ENCODE measurements at regions not wholly inside any gene's neighbourhood (a gene's known extent, or its start where the extent isn't known, plus 50 kb on each side); places are given as distances from the start of the nearest gene placed in this dataset.

DNA sequence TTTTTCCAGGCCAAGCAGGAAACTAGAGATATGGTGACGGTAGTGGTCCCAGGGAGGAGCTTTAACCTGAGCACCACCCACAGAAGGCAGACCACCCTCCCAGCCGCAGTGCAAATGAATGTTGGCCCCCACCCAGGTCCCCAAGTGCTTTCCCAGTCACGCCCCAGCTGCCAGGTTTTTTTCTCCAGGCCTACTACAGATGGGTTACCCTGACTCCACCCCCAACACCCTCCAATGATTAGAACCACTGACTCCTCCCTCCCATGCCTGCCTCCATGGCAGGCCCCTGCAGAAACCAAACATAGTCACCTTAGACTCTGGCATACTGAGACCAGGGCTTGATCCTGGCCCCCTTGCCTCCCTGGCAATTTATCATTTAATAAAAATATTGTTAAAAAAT, 58.7 kb upstream of the CHST1 start:
- H3K4me3 ChIP-seq (ENCODE audit: low read depth, low read length) = no peak overlapping the region
- TF ChIP-seq, protein P1, sequence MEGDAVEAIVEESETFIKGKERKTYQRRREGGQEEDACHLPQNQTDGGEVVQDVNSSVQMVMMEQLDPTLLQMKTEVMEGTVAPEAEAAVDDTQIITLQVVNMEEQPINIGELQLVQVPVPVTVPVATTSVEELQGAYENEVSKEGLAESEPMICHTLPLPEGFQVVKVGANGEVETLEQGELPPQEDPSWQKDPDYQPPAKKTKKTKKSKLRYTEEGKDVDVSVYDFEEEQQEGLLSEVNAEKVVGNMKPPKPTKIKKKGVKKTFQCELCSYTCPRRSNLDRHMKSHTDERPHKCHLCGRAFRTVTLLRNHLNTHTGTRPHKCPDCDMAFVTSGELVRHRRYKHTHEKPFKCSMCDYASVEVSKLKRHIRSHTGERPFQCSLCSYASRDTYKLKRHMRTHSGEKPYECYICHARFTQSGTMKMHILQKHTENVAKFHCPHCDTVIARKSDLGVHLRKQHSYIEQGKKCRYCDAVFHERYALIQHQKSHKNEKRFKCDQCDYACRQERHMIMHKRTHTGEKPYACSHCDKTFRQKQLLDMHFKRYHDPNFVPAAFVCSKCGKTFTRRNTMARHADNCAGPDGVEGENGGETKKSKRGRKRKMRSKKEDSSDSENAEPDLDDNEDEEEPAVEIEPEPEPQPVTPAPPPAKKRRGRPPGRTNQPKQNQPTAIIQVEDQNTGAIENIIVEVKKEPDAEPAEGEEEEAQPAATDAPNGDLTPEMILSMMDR (conservative IDR thresholded peaks at IDR 0.05; ENCODE audit: low read depth, low read length) = no peak
- DNase-seq (ENCODE audit: low read depth) = no peak

DNA sequence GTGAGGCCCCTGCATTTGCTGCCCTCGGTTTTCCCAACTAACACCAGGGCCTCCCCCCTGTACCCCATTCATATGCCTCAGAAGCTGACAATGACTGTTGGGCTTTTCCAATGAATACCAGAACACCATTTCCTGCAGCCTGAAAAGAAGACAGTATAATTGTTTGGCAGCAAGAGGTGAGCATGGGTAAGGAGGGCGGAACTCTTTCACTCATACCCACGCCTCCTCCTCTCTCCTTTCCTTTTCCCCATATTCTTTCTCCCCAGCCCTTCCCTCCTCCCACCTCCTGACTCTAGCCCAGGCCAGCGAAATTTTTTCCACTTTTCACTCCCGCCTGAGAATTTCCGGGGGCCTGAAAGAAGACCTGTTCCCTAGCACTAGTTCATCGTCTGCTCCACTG, 58.0 kb upstream of the CHST1 start:
- no peak for DNase-seq (ENCODE audit: low read depth)
- TF ChIP-seq, protein P1 (conservative IDR thresholded peaks at IDR 0.05; ENCODE audit: low read depth, low read length) = no peak
- H3K4me3 ChIP-seq (ENCODE audit: low read depth, low read length) = no peak overlapping the region

DNA sequence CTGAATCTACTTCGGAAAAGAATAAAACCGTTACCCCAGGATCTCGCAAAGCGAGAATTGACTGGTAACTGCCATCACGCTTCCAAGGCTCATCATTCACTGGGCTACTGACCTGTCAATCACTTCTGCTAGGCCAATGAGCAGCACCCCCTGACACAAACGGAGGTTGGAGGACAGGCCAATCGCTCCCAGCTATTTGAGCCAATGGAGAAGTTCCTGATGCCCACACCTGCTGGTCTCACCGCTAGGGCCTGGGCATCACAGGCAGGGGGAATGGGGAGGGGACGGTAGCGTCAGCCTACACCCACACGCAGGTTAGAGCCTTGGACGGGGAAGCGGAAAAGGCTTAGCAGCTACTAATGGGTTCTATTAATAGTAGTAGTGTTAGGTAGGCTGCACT, 56.7 kb upstream of the CHST1 start:
- H3K4me3 ChIP-seq (ENCODE audit: low read depth, low read length) = no peak overlapping the region
- TF ChIP-seq, protein P1 (conservative IDR thresholded peaks at IDR 0.05; ENCODE audit: low read depth, low read length) = no peak
- DNase-seq (ENCODE audit: low read depth) = no peak

DNA sequence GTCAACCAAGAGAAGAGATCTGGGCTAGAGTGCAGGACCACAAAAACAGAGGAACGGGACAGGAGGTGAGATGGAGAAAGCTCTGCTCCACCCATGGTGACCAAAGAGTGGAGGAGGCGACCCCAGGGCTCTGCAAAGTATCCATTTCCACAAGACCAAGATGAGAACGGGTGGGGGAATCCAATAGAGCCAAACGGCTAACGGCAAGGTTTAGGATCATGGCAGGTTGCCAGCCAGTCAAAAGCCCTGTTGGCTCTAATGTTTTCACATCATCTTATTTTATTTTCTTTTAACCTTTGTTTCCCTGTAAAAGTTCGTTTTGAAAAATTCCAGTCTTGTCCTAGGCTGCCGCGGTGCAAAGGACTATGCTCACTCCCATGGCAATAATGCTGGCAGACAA, 52.1 kb upstream of the CHST1 start:
- no peak overlapping the region for H3K4me3 ChIP-seq (ENCODE audit: low read depth, low read length)
- no peak for DNase-seq (ENCODE audit: low read depth)
- TF ChIP-seq, protein P1 (conservative IDR thresholded peaks at IDR 0.05; ENCODE audit: low read depth, low read length) = no peak

DNA sequence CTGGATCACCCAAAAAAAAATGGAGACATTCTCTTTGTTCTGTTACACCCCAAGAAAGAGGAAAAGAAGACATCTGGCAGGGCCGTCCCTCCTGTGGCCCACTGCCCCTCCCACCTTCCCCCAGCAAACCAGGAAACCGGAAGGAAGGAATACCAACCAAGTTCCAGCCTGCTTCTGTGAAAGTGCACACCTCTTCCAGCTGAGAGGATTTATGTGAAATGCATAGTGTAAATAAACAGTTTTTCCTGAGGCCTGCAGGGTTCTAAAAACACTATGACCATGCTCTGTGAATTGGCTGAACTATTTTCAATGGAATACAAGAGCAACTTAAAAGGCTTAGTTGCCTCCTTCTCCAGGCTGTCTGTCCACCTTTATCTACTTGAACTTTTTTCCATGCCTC, 50.0 kb upstream of the CHST1 start:
- TF ChIP-seq, protein P1 (conservative IDR thresholded peaks at IDR 0.05; ENCODE audit: low read depth, low read length) = no peak
- H3K4me3 ChIP-seq (ENCODE audit: low read depth, low read length) = no peak overlapping the region
- DNase-seq (ENCODE audit: low read depth) = no peak
